Hepatocyte (in vitro differentiated cells): ENCODE measurements at regions not wholly inside any gene's neighbourhood (a gene's known extent, or its start where the extent isn't known, plus 50 kb on each side); places are given as distances from the start of the nearest gene placed in this dataset.

Source experiments
- CTCF ChIP-seq: fragments of 200-600 bp; sonication (generic); IDR thresholded peaks from 2 replicates; pipeline ENCODE4 v1.5.1; 2016; ENCODE audit warnings: antibody characterized with exemption, mild to moderate bottlenecking; ENCODE audit not compliant: poor library complexity
- EZH2 ChIP-seq: fragments of 200-600 bp; sonication (generic); IDR thresholded peaks from 2 replicates; pipeline ENCODE4 v1.6.1; 2016; ENCODE audit warnings: antibody characterized with exemption, mild to moderate bottlenecking, borderline replicate concordance
- EZH2phosphoT487 ChIP-seq: fragments of 200-600 bp; sonication (generic); IDR thresholded peaks from one replicate; pipeline ENCODE4 v1.6.1; 2018; ENCODE audit warnings: antibody characterized with exemption, mild to moderate bottlenecking, low read depth, moderate library complexity; ENCODE audit not compliant: unreplicated experiment, severe bottlenecking

GRCh38 chr20:4613184-4613583 is 73.1 kb upstream of the PRNP start:
- no peak for TF ChIP-seq CTCF
- TF ChIP-seq EZH2phosphoT487 = no peak
- no peak for TF ChIP-seq EZH2
